Right cardiac atrium (tissue), 5 donors: ENCODE measurements at regions not wholly inside any gene's neighbourhood (a gene's known extent, or its start where the extent isn't known, plus 50 kb on each side); places are given as distances from the start of the nearest gene placed in this dataset.

ENCODE experiments used
- ATAC-seq, 2 donors: fragments of 200-7000 bp; cut with Tn5 transposase; one replicate each; pipeline versions ENCODE4 v1.8.0 to v1.9.1; 2020; ENCODE audit warnings: moderate library complexity in 2 of 2, mild to moderate bottlenecking in 1 of 2
- DNase-seq, 3 donors: peaks; one replicate each; pipeline ENCODE4 v3.0.0-alpha.2; 2020
- H3K27ac ChIP-seq: one replicate; pipeline ENCODE4 v1.5.1; 2013; ENCODE audit warnings: mild to moderate bottlenecking, low read length, control low read depth, moderate library complexity
- H3K27me3 ChIP-seq: one replicate; pipeline ENCODE4 v1.6.1; 2013; ENCODE audit not compliant: control insufficient read depth, insufficient read depth
- H3K4me1 ChIP-seq: one replicate; pipeline ENCODE4 v1.6.1; 2013; ENCODE audit warnings: low read length; ENCODE audit not compliant: control insufficient read depth, insufficient read depth
- H3K4me3 ChIP-seq: one replicate; pipeline ENCODE4 v1.5.1; 2013; ENCODE audit warnings: low read length, control low read depth
- H3K9me3 ChIP-seq: one replicate; pipeline ENCODE4 v1.6.1; 2013; ENCODE audit warnings: low read length; ENCODE audit not compliant: control insufficient read depth
- WGBS: extraction: QIAGEN DNeasy Blood & Tissue Kit; methylation state at CpG from one replicate; pipeline ENCODE4 v1.1.7; 2013; 5-methylcytosine and 5-hydroxymethylcytosine counted together
- intact Hi-C, 4 donors: fragments of 100-400 bp; cut with DNase I; formaldehyde crosslinking; loops; one replicate each; pipeline versions ENCODE4 v1.11.0 to v1.14.0; 2022 to 2023
- donor health status: healthy with polysubstance abuse.
- donor health status: DM: no; HTN: yes; CAD: no.
- donor health status: DM: no; HTN: no; CAD: no.
- donor health status: DM: no; HTN: yes; CAD: no; lungs with severe emphysema.
- donor health status: DM: yes; HTN: yes; CAD: no.

DNA sequence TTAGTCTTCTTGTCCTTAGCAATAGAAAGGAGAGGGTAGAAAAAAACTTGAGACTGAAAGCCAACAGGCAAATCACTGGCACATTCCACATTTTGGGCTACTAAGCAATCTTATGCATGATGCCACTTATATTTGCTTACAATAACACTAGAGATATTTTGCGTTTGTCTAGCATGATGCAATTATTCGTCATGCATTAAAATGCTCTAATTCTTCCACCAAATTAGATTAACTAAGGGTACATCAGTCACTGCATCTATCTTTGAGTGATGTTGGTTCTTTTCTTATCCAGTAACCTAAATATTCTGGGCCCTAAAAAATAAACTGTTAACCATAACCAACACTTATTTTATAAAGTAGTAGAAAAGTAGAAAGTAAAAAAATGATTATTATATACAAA is 1311.7 kb upstream of the CDH2 start:
- DNase-seq (no peak), ATAC-seq (no peak)
- intact Hi-C loops = no loop called here
- Histone ChIP-seq H3K27me3 (no peaks in the 10 kb centered on the region), H3K9me3 (no peaks in the 10 kb centered on the region), H3K4me3 (no peak overlapping the region), H3K27ac (no peak overlapping the region), H3K4me1 (no peaks in the 10 kb centered on the region)
- 70% methylated on average over 2 of the region's 2 CpGs for WGBS

DNA sequence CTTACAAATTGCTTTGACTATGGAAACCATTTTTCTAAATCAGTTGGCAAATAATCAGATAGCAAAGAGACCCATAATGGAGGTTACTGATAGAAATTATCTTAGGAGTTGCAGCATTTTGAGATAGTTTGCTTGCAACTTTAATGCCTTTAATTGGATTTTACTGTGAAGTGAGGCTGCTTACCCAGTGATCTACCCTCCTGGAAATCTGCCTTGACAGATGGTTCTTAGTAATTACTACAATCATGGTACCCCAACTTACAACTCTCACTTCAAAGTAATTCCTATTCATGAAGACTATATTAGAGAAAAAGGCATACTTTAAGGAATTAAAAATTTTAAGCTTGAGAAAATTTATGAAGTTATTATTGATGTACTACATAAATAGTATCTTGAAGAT is 1288.6 kb upstream of the CDH2 start:
- no peak for ATAC-seq
- Histone ChIP-seq H3K9me3 (no peaks in the 10 kb centered on the region), H3K4me3 (no peak overlapping the region), H3K27me3 (no peaks in the 10 kb centered on the region), H3K4me1 (no peaks in the 10 kb centered on the region), H3K27ac (no peak overlapping the region)
- intact Hi-C loops = no loop called here
- DNase-seq = no peak

DNA sequence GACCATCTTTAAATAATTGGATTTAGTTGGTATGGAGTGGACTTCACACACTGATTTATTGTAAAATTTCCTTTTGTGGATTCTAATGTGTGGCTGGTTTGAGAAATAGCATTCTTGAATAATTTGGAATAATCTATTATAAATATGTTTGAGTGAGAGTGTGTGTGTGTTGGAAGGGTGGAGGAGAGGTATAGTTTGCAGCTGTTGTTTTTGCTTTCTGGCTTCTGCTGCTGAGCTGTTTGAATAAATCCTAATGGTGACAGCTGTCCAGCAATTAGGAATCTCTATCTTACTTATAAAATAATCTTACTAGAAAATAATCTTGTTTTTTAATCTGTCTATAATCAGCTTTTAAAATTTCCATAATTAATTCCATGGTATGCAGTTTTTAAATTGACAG is 1283.0 kb upstream of the CDH2 start:
- Histone ChIP-seq H3K4me3 (no peak overlapping the region), H3K27me3 (no peaks in the 10 kb centered on the region), H3K9me3 (no peaks in the 10 kb centered on the region), H3K4me1 (no peaks in the 10 kb centered on the region), H3K27ac (no peak overlapping the region)
- ATAC-seq = no peak
- no peak for DNase-seq
- intact Hi-C loops = no loop called here

DNA sequence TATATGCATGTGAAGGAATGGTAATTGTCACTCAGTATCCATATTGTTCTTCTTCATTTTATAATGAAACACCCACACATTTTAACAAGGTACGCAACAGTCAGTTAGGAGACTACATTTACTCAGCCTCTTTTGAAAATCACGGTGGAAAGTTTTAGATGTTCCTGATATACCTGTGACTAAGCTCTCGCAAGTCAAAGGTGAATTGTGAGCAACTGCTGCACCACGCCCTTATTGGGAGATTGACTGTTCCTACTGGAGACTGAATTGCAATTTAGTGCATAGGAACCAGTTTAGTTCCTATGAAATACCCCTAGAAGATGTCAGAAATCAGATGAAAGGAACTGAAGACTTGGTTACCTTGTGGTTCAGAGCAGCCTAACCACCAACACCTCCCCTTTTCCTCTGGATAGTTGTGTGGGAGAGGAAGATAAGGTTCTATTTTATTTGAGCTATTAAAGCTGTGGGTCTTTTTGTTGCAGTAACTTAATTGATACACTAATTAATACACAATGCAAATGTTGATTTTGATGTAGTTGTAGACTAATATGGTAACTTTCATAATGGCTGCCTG is 1280.5 kb upstream of the CDH2 start:
- DNase-seq = no peak
- Histone ChIP-seq H3K4me1 (no peaks in the 10 kb centered on the region), H3K27ac (no peak overlapping the region), H3K9me3 (no peaks in the 10 kb centered on the region), H3K4me3 (no peak overlapping the region), H3K27me3 (no peaks in the 10 kb centered on the region)
- ATAC-seq = no peak
- intact Hi-C loops = no loop called here
- WGBS = 93% methylated on average over 4 of the region's 4 CpGs

DNA sequence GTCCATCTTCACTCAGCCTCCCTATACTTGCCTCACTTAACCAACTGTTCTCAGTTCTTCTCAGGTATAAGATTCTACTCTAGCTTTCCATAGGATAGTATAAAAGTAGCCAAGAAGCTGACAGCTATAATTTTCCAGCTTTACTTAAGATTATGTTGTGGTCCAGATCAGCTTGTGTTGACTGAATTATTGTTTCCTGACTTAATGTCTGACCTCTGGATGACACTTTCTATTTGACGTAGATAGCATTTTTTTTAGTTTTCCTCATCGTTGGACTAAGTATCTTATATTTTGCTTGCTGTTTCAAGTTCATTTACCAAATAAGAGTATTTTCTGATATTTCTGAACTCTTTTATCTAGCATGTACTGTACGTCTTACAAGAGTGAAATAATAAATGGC is 1272.5 kb upstream of the CDH2 start:
- intact Hi-C loops = no loop called here

DNA sequence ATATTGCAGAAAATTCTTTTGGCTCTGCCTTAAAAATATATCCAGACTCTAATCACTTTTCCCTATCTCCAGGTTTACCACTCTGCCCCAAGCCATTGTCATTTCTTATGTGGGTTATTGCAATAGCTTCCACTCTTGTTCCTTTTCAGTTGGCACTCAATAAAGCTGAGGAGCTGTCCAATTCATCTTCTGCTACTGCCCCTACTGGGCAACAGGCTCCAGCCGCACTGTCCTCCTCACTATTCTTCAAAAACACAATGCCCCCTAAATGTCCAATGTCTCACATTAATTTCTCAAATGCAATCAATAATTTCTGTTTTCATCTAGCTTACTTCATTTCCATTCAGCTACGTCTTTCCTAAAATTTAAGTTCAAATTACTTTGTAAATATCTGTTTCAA is 1262.5 kb upstream of the CDH2 start:
- Histone ChIP-seq H3K27me3 (no peaks in the 10 kb centered on the region), H3K9me3 (no peaks in the 10 kb centered on the region), H3K4me3 (no peak overlapping the region), H3K27ac (no peak overlapping the region), H3K4me1 (no peaks in the 10 kb centered on the region)
- WGBS = 82% methylated on average over 2 of the region's 2 CpGs
- intact Hi-C loops = no loop called here
- ATAC-seq = no peak
- DNase-seq = no peak

More for the DNA sequence above, 1272.5 kb upstream of the CDH2 start:
- Histone ChIP-seq H3K4me1 (no peaks in the 10 kb centered on the region), H3K9me3 (no peaks in the 10 kb centered on the region), H3K27me3 (no peaks in the 10 kb centered on the region), H3K4me3 (no peak overlapping the region), H3K27ac (no peak overlapping the region)
- DNase-seq (no peak), ATAC-seq (no peak)
- WGBS = 40% methylated on average over 3 of the region's 3 CpGs

DNA sequence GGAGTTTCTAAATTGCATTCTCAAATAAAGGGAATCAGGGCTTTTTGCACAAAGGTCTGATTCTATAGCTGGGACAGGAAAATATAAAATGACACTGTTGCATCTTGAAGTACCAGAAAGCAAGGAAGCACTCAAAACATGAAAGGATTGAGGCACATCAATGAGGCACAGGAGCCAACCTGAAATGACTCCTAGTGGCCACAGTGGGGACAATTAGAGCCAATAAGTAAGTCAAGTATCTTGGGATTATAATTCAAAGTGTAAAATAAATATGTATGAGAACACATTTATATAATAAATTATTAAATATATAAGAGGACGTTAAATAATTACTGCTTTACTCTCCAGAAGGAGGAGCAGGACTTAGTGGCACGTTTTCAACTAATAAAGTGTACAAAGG is 1259.5 kb upstream of the CDH2 start:
- intact Hi-C loops = no loop called here
- no peak for DNase-seq
- H3K27me3 ChIP-seq = no peaks in the 10 kb centered on the region
- H3K4me3 ChIP-seq = no peak overlapping the region
- no peak overlapping the region for H3K27ac ChIP-seq
- H3K9me3 ChIP-seq = no peaks in the 10 kb centered on the region
- no peaks in the 10 kb centered on the region for H3K4me1 ChIP-seq
- ATAC-seq = no peak
- WGBS = 71% methylated on average over 2 of the region's 2 CpGs

DNA sequence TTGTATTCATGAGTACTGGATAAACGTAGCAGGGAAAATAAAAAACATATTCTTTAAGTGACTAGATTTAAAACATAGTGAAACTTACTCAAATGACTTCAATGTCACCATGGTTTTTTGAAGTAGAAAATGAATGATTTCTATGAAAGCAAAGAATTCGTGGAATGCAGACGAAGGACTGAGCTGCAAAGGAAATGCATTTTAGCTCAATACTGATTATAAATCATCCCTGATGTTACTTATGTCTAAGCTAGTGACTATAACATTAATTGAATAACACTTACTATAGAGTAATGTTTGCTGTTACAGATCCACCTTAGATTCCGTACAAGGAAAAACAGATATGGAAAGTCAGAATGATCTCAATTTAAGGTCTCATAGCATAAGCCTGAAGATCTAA is 1257.7 kb upstream of the CDH2 start:
- 49% methylated on average over 4 of the region's 4 CpGs for WGBS
- no peak overlapping the region for H3K4me3 ChIP-seq
- no peak for DNase-seq
- intact Hi-C loops = no loop called here
- no peak for ATAC-seq
- no peaks in the 10 kb centered on the region for H3K4me1 ChIP-seq
- H3K27ac ChIP-seq = no peak overlapping the region
- H3K9me3 ChIP-seq = no peaks in the 10 kb centered on the region
- no peaks in the 10 kb centered on the region for H3K27me3 ChIP-seq

DNA sequence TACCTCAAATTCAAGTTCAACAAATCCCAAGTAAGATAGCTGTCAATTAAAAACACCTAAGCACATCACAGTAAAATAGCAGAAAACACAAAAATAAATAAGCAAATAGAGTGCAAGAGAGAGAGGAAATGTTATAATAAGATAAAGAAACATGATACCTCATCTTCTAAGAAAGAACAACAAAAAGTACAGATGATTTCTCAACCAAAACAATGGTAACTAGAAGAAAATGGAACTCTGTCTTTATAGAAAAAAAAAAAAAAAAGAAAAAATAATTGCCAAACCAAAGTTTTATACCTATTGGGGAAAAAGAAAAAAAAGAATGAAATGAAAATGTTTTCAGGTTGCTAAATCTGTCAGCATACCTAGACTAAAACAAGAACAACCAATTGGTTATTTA is 1253.5 kb upstream of the CDH2 start:
- Histone ChIP-seq H3K27me3 (no peaks in the 10 kb centered on the region), H3K27ac (no peak overlapping the region), H3K4me3 (no peak overlapping the region), H3K9me3 (no peaks in the 10 kb centered on the region), H3K4me1 (no peaks in the 10 kb centered on the region)
- intact Hi-C loops = no loop called here
- DNase-seq = no peak
- ATAC-seq = no peak

DNA sequence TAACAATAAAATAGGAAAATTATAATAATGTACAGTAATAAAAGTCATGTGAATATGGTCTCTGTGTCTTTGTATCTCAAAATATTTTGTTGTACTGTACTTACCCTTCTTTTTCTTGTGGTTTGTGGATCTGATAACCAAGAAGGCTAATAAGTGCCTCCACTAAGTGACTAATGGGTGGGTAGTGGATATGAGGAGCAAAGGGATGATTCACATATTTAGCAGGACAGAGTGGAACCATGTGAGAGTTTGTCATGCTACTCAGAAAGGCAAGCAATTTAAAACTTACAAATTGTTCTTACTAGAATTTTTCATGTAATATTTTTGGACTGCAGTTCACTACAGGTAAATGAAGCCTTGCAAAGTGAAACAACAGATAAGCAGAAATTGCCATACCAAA is 1241.2 kb upstream of the CDH2 start:
- Histone ChIP-seq H3K4me3 (no peak overlapping the region), H3K27ac (no peak overlapping the region), H3K4me1 (no peaks in the 10 kb centered on the region), H3K27me3 (no peaks in the 10 kb centered on the region), H3K9me3 (no peaks in the 10 kb centered on the region)
- ATAC-seq (no peak), DNase-seq (no peak)
- intact Hi-C loops = no loop called here

DNA sequence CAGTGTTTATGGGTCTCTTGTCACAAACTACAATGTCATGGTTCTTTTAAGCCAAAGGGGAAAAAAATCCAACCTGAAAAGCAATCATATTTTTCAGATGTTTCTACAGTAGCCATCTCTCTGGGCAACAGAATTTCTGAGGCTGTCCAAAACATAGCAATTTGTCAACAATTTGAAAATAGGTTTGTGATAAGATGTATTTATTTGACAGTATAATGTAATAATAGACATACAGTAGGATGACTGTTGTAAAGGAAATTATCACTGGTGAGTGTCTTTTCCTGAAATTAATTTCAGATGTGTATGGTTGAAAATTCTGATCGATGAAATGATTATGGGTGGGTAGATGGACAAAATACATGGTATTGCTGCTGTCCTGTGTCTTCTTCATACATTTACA is 1230.1 kb upstream of the CDH2 start:
- H3K27ac ChIP-seq = no peak overlapping the region
- no peaks in the 10 kb centered on the region for H3K9me3 ChIP-seq
- H3K4me1 ChIP-seq = no peaks in the 10 kb centered on the region
- 86% methylated on average over 1 of the region's 1 CpG for WGBS
- DNase-seq = no peak
- H3K27me3 ChIP-seq = no peaks in the 10 kb centered on the region
- no peak overlapping the region for H3K4me3 ChIP-seq
- ATAC-seq = no peak
- intact Hi-C loops = no loop called here

DNA sequence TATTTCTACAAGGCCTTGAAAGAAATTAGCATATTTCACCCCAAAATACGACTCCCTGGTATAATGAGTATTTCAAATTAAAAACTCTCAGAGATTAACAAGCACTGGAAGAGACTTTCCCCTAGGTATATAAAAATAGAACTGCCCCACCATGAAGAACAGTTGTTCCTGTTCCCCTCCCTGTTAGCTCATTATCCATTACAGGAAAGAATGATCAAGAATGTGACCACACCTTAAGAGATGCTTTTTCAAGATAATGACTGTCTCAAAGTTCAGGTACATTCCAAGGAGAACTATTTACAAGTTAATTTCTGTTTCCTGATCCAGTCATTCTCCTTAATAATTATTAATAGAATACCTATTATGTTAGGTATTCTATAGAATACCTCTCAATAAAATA is 1220.6 kb upstream of the CDH2 start:
- no peak overlapping the region for H3K4me3 ChIP-seq
- H3K27ac ChIP-seq = no peak overlapping the region
- no peak for DNase-seq
- 91% methylated on average over 1 of the region's 1 CpG for WGBS
- H3K9me3 ChIP-seq = no peaks in the 10 kb centered on the region
- no peaks in the 10 kb centered on the region for H3K4me1 ChIP-seq
- no peak for ATAC-seq
- no peaks in the 10 kb centered on the region for H3K27me3 ChIP-seq
- intact Hi-C loops = no loop called here
